Astrocyte of the cerebellum (primary cell): ENCODE measurements at regions not wholly inside any gene's neighbourhood (a gene's known extent, or its start where the extent isn't known, plus 50 kb on each side); places are given as distances from the start of the nearest gene placed in this dataset.
"Not testable (repeated sequence)": the region's sequence is repeated elsewhere in the genome, so short reads cannot be mapped to it uniquely, and the experiment has no call there.

ENCODE experiments used
- DNase-seq: peaks from one replicate; pipeline ENCODE4 v3.0.0-alpha.2; 2011; ENCODE audit warnings: low read depth
- H3K4me3 ChIP-seq: 2 replicates; pipeline ENCODE4 v1.5.1; 2011; ENCODE audit warnings: mild to moderate bottlenecking, low read depth, low read length, moderate library complexity
- in situ Hi-C: cut with HindIII; loops from 2 replicates; pipeline ENCODE4 v1.10.0; 2017; ENCODE audit warnings: low sequenced_read_pairs
- TF ChIP-seq, protein P1 (sequence below): IDR thresholded peaks from 2 replicates; pipeline ENCODE4 v1.5.1; 2012; ENCODE audit warnings: low read length, low read depth, moderate library complexity, mild to moderate bottlenecking; ENCODE audit errors: missing control alignments

DNA sequence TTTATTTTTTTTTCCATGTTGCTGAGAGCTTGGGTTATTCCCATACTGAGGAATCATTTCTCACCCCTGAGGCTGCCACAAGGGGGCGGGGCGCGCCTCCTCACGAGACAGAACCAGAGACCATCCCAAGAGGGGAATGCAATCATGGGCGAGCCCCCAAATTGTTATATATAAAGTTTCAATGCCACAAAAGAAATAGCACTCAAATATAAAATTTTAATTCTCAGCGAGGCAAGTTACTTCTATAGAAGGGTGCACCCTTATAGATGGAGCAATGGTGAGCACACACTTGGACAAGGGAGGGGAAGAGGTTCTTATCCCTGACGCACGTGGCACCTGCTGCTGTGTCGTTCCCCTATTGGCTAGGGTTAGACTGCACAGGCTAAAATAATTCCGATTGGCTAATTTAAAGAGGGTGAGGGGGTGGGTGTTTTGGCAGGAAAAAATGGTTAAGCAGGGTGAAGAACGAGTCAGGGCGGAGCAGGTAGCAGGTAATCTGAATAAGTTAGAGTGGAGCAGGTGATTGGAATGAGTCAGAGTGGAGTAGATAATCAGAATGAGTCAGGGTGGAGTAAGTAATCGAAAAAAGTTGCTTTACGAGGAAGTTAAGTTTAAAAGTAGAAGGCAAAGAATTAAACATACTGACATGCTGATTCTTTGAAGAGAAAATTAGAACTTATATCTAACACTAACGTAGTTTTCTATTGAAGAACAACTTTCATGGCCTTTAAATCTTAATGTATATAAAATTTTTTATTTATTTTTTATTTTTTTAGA lies 177.5 kb downstream of the MTCL1 start:
- in situ Hi-C loops, result no loop called here
- no peak overlapping the region for H3K4me3 ChIP-seq
- TF ChIP-seq, protein P1, sequence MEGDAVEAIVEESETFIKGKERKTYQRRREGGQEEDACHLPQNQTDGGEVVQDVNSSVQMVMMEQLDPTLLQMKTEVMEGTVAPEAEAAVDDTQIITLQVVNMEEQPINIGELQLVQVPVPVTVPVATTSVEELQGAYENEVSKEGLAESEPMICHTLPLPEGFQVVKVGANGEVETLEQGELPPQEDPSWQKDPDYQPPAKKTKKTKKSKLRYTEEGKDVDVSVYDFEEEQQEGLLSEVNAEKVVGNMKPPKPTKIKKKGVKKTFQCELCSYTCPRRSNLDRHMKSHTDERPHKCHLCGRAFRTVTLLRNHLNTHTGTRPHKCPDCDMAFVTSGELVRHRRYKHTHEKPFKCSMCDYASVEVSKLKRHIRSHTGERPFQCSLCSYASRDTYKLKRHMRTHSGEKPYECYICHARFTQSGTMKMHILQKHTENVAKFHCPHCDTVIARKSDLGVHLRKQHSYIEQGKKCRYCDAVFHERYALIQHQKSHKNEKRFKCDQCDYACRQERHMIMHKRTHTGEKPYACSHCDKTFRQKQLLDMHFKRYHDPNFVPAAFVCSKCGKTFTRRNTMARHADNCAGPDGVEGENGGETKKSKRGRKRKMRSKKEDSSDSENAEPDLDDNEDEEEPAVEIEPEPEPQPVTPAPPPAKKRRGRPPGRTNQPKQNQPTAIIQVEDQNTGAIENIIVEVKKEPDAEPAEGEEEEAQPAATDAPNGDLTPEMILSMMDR, result no peak
- no peak for DNase-seq

DNA sequence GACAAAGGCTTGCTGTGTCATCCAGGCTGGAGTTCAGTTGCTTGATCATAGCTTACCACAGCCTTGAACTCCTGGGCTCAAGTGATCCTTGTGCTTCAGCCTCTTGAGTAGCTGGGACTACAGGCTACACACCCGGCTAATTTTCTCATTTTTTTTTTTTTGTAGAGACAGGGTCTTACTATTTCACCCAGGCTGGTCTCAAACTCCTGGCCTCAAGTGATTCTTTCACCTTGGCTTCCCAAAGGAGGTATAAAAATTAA lies 178.0 kb downstream of the MTCL1 start:
- in situ Hi-C loops, result no loop called here
- no peak overlapping the region for H3K4me3 ChIP-seq
- TF ChIP-seq, protein P1, result no peak
- no peak for DNase-seq

DNA sequence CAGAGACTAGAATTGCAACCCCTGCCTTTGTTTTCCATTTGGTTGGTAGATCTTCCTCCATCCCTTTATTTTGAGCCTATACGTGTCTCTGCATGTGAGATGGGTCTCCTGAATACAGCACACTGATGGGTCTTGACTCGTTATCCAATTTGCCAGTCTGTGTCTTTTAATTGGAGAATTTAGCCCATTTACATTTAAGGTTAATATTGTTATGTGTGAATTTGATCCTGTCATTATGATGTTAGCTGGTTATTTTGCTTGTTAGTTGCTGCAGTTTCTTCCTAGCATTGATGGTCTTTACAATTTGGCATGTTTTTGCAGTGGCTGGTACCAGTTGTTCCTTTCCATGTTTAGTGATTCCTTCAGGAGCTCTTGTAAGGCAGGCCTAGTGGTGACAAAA lies 182.5 kb downstream of the MTCL1 start:
- in situ Hi-C loops, result loop anchor here (5.0 kb wide), 1 partner anchor 51 kb away; no protein-coding TSS in a partner anchor
- not testable (repeated sequence) for DNase-seq, H3K4me3 ChIP-seq

DNA sequence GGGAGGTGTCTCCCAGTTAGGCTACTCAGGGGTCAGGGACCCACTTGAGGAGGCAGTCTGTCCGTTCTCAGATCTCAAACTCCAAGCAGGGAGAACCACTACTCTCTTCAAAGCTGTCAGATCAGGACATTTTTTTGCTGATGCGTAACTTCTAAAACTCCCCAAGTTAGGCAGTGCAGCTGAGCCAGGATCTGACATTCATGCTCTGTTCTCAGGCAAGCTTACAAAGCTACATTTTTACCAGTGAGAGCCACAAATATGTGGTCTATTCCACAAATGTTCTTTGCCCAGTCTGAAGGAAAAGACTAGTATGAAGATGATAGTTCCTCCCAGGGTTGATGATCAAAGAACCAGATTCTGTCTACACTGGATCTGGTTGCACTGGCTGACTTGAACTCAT lies 184.1 kb downstream of the MTCL1 start:
- peak; percentile 41 for DNase-seq
- TF ChIP-seq, protein P1, result no peak
- in situ Hi-C loops, result loop anchor here (5.0 kb wide), 1 partner anchor 52 kb away; no protein-coding TSS in a partner anchor
- H3K4me3 ChIP-seq, result no peak overlapping the region

DNA sequence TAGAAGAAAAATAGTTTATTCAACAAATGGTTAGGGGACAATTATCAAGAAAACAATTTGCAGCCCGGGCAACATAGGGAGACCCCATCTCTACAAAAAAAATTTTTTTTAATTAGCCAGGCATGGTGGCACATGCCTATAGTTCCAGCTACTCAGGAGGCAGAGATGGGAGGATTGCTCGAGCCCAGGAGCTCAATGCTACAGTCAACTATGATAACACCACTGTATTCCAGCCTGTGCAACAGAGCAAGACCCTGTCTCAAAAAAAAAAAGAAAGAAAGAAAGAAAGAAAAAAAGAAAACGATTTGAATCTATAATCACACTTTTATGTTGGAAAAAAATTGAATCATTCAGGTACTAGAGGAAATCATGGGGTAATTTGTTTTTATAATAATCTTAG lies 185.1 kb downstream of the MTCL1 start:
- in situ Hi-C loops, H3K4me3 ChIP-seq, DNase-seq: not testable (repeated sequence)

DNA sequence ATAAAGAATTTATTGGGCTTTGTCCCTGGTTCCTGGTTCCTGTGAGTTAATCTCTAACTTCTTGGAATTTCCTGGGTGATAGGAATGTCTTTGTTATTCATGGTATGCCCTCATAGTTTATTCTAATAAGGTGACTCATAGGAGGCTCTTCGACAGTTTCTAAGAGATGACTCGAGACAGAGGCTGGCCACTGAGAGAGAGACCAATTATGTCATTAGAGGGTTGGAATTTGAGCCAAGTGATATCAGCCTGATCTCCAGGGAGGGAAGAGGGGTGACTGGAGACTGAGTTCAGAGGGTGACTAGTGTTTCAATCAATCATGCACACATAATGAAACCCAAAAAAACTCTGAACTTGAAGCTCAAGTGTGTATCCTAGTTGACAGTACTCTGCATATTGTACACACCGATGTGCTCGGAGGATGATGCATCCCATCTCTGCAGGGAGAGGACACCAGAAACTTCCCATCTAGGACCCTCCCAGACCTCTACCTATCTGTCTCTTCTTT lies 185.7 kb downstream of the MTCL1 start:
- TF ChIP-seq, protein P1, result no peak
- DNase-seq, result peak; percentile 79
- in situ Hi-C loops, result no loop called here
- H3K4me3 ChIP-seq, result no peak overlapping the region

DNA sequence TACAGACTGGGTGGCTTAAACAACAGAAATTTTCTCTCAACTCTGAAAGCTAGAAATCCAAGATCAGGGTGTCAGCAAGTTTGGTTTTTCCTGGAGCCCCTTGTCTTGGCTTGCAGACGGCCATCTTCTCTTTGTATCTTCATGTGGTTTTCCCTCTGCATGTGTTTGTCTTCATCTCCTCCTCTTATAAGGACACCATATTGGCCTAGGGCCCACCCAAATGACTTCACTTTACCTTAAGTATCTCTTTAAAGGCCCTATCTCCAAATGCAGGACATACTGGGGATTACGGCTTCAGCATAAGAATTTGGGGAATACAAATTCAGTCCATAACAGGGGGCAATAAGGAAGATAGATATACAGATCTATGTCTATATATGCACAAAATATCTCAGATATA lies 187.9 kb downstream of the MTCL1 start:
- TF ChIP-seq, protein P1, result no peak
- in situ Hi-C loops, result no loop called here
- DNase-seq, result no peak
- H3K4me3 ChIP-seq, result no peak overlapping the region
